ENCODE measurements at regions not wholly inside any gene's neighbourhood (a gene's known extent, or its start where the extent isn't known, plus 50 kb on each side); places are given as distances from the start of the nearest gene placed in this dataset.

DNA sequence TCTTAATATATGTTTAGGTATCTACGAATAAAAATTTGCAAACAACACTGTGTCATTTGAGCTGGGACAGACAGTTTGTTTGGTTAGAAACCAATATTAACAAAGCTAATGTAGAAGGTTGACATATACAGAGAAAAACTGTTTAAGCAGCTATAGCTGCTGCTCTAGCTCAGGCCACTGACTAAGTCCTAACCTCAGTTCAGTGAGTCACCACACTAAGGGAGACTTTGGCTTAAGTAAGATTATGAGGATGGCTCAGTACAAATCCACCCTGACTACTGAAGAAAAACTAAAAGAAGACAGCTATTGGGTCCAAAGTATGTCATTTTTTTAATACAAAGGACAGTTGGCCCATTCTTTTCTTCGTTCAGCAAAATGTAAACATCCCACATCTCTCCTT is 717.3 kb upstream of the ACTRT1 start:
- TF ChIP-seq, protein P1, sequence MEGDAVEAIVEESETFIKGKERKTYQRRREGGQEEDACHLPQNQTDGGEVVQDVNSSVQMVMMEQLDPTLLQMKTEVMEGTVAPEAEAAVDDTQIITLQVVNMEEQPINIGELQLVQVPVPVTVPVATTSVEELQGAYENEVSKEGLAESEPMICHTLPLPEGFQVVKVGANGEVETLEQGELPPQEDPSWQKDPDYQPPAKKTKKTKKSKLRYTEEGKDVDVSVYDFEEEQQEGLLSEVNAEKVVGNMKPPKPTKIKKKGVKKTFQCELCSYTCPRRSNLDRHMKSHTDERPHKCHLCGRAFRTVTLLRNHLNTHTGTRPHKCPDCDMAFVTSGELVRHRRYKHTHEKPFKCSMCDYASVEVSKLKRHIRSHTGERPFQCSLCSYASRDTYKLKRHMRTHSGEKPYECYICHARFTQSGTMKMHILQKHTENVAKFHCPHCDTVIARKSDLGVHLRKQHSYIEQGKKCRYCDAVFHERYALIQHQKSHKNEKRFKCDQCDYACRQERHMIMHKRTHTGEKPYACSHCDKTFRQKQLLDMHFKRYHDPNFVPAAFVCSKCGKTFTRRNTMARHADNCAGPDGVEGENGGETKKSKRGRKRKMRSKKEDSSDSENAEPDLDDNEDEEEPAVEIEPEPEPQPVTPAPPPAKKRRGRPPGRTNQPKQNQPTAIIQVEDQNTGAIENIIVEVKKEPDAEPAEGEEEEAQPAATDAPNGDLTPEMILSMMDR (IDR thresholded peaks at IDR 0.05; ENCODE audit: poor library complexity) = no peak
- no peak for TF ChIP-seq EZH2phosphoT487 (IDR thresholded peaks at IDR 0.05; ENCODE audit: low read depth, severe bottlenecking, unreplicated experiment)

Measured in hepatocyte (in vitro differentiated cells).